ENCODE measurements at regions not wholly inside any gene's neighbourhood (a gene's known extent, or its start where the extent isn't known, plus 50 kb on each side); places are given as distances from the start of the nearest gene placed in this dataset.
A peak's percentile ranks its signal among the peaks of the same experiment; 100 is the strongest.
"Not testable (repeated sequence)": the region's sequence is repeated elsewhere in the genome, so short reads cannot be mapped to it uniquely, and the experiment has no call there.

DNA sequence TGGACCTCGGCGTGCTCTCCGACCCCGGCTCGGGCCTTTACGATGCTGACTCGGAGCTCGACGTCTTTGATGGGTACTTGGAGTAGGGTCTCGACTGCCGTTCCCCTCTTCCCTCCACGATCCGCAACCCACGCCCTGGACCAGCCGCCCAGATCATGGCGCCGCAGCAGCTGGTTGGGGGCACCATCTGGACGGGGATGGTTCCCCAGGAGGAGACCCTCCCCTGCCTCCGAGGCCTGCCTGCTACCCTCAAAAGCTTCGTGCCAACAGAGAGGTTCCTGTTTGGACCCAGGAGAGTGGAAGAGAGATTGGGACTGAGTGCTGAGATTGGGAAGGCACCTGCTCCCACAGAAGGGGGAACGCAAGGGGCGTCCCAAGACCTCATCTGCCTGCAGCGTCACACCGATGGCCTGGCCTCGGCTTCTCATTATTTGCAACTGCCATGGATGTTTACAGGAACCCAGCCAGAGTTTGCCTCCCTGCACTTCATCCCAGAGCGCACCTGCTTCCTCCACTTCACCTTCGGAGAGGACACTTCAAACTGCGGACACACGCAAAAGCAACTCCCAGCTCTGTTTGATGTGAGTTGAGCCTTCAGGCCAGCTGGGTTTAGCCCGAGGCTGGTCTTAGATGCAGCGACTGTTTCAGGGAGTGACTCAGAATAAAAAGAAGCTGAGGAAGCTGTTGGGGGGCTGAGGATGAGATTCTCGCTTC, 58.9 kb downstream of the GOLGA6L7 start:
- peak; percentile 42 for DNase-seq

DNA sequence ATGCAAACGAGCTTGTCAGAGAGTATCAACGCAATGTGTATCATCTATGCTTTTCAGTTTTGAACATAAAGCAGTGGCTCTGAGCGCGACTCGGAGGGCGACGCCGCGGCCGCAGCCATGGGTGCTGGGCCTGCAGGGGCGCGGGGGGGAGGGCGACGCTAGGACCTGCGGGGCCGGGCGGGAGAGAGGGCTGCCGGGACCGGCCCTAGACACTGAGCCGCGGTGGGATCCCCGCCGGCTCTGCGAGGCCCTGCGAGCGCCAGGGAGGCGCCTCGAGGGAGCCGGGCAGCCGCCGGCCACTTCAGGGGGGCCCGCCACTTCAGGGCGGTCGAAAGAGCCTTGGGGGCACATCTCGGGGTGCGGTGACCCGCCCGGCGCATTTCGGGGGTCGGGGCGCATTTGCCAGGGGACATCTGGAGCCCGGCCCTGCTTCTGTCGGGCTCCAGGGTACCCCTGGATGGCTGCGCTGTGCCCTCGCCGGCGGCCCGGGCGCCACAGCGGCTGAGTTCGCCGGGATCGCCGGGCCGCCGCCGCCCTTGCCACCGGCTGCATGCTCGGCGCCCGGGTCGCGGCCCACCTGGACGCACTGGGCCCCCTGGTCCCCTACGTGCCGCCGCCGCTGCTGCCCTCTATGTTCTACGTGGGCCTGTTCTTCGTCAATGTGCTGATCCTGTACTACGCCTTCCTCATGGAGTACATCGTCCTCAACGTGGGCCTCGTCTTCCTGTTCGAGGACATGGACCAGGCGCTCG, 59.6 kb downstream of the GOLGA6L7 start:
- peak; percentile 31 for DNase-seq

DNA sequence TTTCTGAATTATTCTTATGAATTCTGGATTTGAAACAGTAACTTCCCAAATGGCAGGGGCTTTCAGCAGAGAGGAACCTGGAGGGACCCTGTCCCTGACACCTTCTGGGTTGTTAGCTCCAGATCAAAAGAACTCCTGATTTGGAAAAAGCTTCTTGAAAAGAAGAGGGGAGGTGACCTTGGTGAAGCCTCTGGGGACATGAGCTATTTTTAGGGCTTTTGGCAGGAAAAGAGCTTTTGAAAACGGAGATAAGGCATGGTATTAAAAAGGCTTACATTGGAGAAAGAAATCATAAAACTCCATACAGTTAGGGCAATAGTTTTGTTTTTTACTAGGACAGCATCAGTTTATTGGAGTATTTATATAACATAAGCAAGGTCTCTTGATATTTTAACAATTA, 60.3 kb downstream of the GOLGA6L7 start:
- DNase-seq, result not testable (repeated sequence)

DNA sequence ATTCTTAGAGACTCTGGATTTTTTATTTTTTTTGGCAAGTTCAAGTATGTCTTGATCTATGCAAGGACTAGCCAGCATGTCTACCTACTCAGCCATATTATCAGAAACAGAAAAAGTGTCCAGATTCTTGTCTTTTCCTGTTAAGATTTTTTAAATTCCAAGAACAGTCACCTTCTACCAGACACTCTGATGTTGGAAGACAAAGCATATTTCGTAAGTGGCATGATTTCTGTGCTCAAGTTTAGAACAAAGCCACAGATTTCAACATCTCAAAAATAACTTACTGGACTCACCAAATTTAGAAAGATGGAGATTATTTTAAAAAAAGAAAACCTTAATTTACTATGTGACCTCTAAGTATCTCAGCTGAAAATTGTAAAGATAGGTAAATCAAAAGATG, 61.9 kb downstream of the GOLGA6L7 start:
- DNase-seq, result no peak

DNA sequence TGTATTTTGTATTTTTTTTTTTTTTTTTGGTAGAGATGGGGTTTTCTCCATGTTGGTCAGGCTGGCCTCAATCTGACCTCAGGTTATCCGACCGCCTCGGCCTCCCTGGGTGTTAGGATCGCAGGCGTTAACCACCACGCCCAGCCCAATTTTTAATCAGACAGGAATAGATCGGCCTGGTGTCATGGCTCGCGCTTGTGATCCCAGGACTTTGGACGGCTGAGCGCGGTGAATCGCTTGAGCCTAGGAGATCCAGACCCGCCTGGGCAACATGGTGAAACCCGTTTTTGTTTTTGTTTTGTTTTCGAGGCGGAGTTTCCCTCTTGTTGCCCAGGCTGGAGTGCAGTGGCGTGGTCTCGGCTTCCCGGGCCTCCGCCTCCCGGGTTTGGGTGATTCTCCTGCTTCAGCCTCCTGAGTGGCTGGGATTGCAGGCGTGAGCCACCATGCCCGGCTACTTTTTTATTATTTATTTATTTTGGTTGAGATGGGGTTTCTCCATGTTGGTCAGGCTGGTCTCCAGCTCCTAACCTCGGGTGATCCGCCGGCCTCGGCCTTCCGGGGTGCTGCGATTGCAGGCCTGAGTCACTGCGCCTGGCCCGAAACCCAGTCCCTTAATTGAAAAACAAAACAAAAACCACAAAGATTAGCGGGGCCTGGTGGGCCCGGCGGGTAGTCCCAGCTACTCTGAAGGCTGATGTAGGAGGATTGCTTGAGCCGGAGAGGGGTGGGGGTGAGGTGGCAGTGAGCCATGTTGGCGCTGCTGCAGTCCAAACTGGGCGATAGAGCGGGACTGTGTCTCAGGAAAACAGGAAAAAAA, 63.9 kb downstream of the GOLGA6L7 start:
- not testable (repeated sequence) for DNase-seq

DNA sequence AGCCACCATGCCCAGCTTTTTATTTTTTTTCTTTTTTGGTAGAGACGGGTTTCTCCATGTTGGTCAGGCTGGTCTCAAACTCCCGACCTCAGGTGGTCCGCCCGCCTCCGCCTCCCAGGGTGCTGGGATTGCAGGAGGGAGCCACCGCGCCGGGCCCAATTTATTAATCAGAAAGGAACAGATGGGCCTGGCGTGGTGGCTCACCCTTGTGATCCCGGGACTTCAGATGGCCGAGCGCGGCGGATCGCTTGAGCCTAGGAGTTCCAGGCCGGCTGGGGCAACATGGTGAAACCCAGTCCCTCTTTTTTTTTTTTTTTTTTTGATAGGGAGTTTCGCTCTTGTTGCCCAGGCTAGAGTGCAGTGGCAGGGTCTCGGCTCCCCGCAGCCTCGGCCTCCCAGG, 64.6 kb downstream of the GOLGA6L7 start:
- no peak for DNase-seq

DNA sequence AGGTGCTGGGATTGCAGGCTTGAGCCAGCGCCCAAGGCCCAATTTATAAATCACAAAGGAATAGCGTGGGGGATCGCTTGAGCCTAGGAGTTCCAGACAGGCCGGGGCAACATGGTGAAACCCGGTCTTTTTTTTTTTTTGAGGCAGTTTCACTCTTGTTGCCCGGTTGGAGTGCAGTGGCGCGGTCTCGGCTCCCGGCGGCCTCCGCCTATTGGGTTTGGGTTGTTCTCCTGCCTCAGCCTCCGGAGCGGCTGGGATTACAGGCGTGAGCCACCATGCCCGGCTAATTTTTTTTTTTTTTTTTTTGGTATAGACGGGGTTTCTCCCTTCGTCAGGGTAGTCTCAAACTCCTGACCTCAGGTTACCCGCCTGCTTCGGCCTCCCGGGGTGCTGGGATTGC, 65.0 kb downstream of the GOLGA6L7 start:
- no peak for DNase-seq

DNA sequence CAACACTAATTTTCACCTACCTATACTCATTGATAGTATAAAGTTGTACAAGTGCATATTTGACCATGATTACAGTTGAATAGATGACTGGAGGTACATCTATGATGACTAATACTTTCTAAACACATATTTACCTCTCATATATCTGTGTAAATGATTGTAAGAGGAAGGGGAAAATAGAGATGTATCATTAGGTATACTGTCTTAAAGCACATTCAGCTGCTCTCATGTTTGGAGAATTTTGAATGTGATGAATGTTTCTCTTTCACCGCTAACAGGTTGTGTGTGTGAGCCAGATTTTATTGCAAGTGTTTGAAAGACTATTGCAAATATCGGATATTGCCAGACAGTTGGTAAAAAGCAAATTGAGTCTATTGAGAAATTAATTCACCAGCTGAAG, 66.2 kb upstream of the GOLGA8M start:
- not testable (repeated sequence) for DNase-seq

DNA sequence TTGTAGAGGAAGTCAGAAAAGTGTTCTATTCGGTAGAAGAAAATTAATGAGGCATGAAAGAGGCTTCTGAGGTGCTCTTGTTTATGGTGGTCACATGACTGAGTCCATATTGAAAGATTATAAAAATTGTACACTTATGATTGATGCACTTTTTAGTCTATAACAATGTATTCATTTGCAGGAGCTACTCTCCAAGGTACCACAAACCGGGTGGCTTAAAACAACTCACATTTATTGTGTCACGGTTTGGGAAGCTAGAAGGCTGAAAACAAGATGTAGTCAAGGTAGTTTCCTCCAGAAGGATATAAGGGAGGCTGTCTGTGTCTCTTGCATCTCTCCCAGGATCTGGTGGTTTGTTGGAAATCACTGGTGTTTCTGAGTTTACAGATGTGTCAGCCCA, 60.6 kb upstream of the GOLGA8M start:
- not testable (repeated sequence) for DNase-seq

Data from retina (tissue), 1 donor.